RWPE2 (cell line): ENCODE measurements at regions not wholly inside any gene's neighbourhood (a gene's known extent, or its start where the extent isn't known, plus 50 kb on each side); places are given as distances from the start of the nearest gene placed in this dataset.

Experiments
- ATAC-seq: fragments of 200-7000 bp; cut with Tn5 transposase; 3 replicates; pipeline ENCODE4 v1.9.1; 2021; ENCODE audit warnings: low read depth
- DNase-seq: peaks from one replicate; pipeline ENCODE4 v3.0.0-alpha.2; 2020; ENCODE audit warnings: low spot score
- H3K27ac ChIP-seq: fragments of 450-650 bp; 2 replicates; pipeline ENCODE4 v1.5.1; 2017; ENCODE audit warnings: mild to moderate bottlenecking; ENCODE audit not compliant: poor library complexity, severe bottlenecking
- H3K27me3 ChIP-seq: fragments of 250-450 bp; sonication (Bioruptor Pico); 2 replicates; pipeline ENCODE4 v1.5.1; 2021; ENCODE audit warnings: mild to moderate bottlenecking, moderate library complexity; ENCODE audit not compliant: insufficient read depth, poor library complexity, severe bottlenecking
- H3K36me3 ChIP-seq: fragments of 250-450 bp; sonication (Bioruptor Pico); 2 replicates; pipeline ENCODE4 v1.5.1; 2020; ENCODE audit warnings: low read depth, mild to moderate bottlenecking, moderate library complexity
- H3K4me1 ChIP-seq: fragments of 250-450 bp; sonication (Bioruptor Pico); 2 replicates; pipeline ENCODE4 v1.5.1; 2021; ENCODE audit warnings: mild to moderate bottlenecking, moderate library complexity; ENCODE audit not compliant: insufficient read depth, poor library complexity, severe bottlenecking
- H3K4me3 ChIP-seq: fragments of 250-450 bp; sonication (Bioruptor Pico); 2 replicates; pipeline ENCODE4 v1.5.1; 2021; ENCODE audit warnings: mild to moderate bottlenecking, moderate library complexity; ENCODE audit not compliant: severe bottlenecking
- H3K9me3 ChIP-seq: fragments of 250-450 bp; sonication (Bioruptor Pico); 2 replicates; pipeline ENCODE4 v1.5.1; 2021; ENCODE audit warnings: mild to moderate bottlenecking, moderate library complexity; ENCODE audit not compliant: severe bottlenecking
- TF ChIP-seq, protein P1 (sequence below): fragments of 450-650 bp; IDR thresholded peaks from one replicate; pipeline ENCODE4 v1.5.1; 2017; ENCODE audit warnings: mild to moderate bottlenecking, moderate library complexity; ENCODE audit not compliant: poor library complexity, severe bottlenecking

DNA sequence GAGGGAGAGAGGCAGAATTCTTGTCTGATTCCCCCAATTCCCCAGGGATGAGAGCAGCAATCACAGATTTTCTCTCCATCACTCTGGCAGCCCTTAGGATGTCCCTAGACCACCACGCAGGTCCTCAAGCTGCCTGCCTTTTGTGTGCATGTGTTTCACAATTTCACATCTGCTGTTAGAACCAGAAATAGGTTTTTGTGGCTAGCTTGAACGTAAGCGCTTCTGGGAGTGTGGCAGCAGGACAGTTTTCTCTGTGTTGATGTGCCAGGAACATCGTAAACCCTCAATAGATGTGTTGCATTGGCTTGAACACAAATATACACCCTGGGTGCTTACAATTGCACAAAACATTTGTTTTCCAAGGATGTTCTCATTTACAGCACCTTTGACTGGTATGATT, 78.8 kb upstream of the TMTC4 start:
- no peaks in the 10 kb centered on the region for H3K9me3 ChIP-seq
- DNase-seq (no peak), ATAC-seq (no peak)
- TF ChIP-seq, protein P1, sequence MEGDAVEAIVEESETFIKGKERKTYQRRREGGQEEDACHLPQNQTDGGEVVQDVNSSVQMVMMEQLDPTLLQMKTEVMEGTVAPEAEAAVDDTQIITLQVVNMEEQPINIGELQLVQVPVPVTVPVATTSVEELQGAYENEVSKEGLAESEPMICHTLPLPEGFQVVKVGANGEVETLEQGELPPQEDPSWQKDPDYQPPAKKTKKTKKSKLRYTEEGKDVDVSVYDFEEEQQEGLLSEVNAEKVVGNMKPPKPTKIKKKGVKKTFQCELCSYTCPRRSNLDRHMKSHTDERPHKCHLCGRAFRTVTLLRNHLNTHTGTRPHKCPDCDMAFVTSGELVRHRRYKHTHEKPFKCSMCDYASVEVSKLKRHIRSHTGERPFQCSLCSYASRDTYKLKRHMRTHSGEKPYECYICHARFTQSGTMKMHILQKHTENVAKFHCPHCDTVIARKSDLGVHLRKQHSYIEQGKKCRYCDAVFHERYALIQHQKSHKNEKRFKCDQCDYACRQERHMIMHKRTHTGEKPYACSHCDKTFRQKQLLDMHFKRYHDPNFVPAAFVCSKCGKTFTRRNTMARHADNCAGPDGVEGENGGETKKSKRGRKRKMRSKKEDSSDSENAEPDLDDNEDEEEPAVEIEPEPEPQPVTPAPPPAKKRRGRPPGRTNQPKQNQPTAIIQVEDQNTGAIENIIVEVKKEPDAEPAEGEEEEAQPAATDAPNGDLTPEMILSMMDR: no peak
- no peak overlapping the region for H3K27ac ChIP-seq
- no peaks in the 10 kb centered on the region for H3K36me3 ChIP-seq
- H3K27me3 ChIP-seq: no peaks in the 10 kb centered on the region
- H3K4me3 ChIP-seq: no peak overlapping the region
- no peaks in the 10 kb centered on the region for H3K4me1 ChIP-seq

DNA sequence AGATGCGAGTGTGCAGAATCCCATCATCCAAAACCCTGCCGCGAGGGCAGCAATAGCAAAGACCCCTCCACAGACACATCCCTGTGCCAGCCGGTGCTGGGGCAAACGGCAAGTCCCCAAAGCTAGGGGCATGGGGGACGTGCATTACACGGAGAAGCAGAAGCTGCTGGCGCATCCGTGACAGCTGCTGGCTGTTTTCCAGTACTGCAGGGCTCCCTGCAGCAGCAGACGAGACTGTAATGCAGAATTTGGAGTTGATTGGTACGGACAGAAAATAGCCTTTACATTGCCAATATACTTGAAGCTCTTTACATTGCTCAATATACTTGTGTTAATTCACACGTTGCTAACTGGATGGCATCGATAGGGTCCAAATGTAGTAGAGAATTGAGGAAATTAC, 77.2 kb upstream of the TMTC4 start:
- DNase-seq (no peak), ATAC-seq (no peak)
- H3K4me3 ChIP-seq: no peak overlapping the region
- H3K27me3 ChIP-seq: no peaks in the 10 kb centered on the region
- H3K36me3 ChIP-seq: no peaks in the 10 kb centered on the region
- TF ChIP-seq, protein P1: no peak
- H3K4me1 ChIP-seq: no peaks in the 10 kb centered on the region
- H3K9me3 ChIP-seq: no peaks in the 10 kb centered on the region
- H3K27ac ChIP-seq: no peak overlapping the region

DNA sequence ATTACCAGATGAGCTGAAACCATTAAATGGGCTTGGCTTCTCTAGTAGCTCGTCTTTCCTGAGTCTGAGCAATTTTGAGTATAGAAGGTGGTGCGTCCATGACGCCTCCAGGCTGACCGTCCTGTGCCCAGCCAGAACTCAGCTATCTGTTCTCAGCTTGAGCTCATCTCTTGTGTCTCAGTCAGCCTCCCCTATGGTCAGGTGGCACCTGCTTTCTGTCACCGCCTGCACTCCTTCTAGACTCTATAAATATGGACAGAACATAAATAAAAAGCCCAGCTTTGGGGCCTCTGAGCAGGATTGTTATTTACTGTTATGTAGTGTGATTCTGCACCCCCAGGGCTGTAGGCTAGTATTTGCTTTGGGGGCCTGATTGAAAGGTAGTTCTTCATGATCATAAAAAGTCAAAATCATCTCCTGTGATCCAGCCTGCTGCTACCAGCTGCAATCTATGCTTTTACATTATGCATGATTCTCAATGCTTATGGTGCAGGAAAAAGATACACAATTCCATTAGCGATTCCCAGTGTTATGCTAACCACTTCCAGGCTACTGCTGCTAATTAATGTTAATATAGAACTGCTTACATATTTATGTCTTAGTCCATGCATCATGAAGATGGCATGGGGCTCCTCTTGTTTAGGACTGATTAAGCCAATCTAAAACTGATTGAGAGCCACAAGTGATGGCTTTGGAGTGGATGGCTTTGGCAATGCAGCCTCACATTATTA, 72.5 kb upstream of the TMTC4 start:
- DNase-seq (no peak), ATAC-seq (no peak)
- H3K4me1 ChIP-seq: no peaks in the 10 kb centered on the region
- H3K36me3 ChIP-seq: no peaks in the 10 kb centered on the region
- no peaks in the 10 kb centered on the region for H3K27me3 ChIP-seq
- no peak overlapping the region for H3K27ac ChIP-seq
- TF ChIP-seq, protein P1: no peak
- H3K4me3 ChIP-seq: no peak overlapping the region
- H3K9me3 ChIP-seq: no peaks in the 10 kb centered on the region

DNA sequence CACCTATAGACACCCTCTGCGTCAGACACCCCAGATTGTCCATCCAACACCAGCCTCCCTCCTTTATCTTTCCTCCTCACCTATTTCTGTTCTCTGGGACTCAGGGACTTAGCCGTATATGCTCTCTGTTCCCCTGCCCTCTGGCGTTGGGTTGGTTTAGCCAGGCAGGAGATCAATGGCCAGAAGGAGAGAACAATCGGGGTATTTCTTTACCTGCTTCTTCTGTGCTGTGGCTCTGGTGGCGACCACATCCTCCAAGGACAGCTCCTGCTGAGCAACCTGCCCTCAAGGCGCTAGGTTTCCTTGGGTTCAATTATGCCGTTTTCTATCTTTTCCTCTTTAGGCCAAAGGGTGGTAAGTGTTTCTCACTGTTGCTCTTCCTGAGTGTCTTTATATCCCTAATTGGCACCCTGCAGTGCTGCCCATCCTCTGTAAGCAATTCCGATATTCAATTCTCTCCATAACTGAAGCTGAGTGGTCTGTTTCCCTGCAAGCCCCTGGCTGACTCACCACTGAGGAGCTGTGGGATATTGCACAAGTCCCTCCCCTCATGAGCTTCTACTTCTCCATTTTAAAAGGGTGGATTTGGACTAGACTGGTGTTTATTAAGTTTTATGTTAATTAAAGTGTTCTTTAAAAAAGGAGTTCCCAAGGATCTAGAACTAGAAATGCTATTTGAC, 63.7 kb upstream of the TMTC4 start:
- Histone ChIP-seq H3K4me1 (no peaks in the 10 kb centered on the region), H3K4me3 (no peak overlapping the region), H3K36me3 (no peaks in the 10 kb centered on the region), H3K9me3 (no peaks in the 10 kb centered on the region), H3K27ac (no peak overlapping the region), H3K27me3 (no peaks in the 10 kb centered on the region)
- DNase-seq (no peak), ATAC-seq (no peak)
- TF ChIP-seq, protein P1: no peak

DNA sequence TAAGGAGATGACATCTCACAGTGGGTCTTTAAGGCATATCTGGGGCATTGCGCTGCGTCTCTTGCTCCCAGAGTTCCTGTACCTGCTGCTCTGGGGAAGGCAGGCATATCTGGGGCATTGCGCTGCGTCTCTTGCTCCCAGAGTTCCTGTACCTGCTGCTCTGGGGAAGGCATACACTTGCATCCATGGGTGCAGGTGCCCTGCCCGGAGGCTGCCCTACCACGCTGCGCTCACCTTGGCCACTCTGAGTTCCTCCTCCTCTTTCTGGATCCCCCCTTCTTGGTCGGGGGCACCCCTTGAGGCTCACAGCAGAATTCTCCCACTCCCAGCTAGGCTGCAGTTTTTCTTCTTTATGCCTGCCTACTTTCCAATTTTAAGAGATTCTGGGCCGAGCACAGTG, 60.9 kb upstream of the TMTC4 start:
- H3K27ac ChIP-seq: no peak overlapping the region
- ATAC-seq (no peak), DNase-seq (no peak)
- TF ChIP-seq, protein P1: no peak
- H3K4me1 ChIP-seq: no peaks in the 10 kb centered on the region
- H3K9me3 ChIP-seq: no peaks in the 10 kb centered on the region
- H3K27me3 ChIP-seq: no peaks in the 10 kb centered on the region
- no peak overlapping the region for H3K4me3 ChIP-seq
- no peaks in the 10 kb centered on the region for H3K36me3 ChIP-seq
